ENCODE measurements at regions not wholly inside any gene's neighbourhood (a gene's known extent, or its start where the extent isn't known, plus 50 kb on each side); places are given as distances from the start of the nearest gene placed in this dataset.

GRCh38 chr16:79316004-79316458 lies 284.5 kb downstream of the MAF start:
- DNase-seq: no peak
- Histone ChIP-seq H3K9me3 (replicated peaks; ENCODE audit: insufficient read depth, low read length) (no peaks in the 10 kb centered on the region), H3K4me1 (ENCODE audit: low read length) (no peaks in the 10 kb centered on the region), H4K20me1 (ENCODE audit: insufficient read depth, low read length) (no peaks in the 10 kb centered on the region), H3K4me3 (ENCODE audit: low read length) (no peak overlapping the region), H3K9me2 (replicated peaks; ENCODE audit: insufficient read depth, low read length) (no peaks in the 10 kb centered on the region), H3K27ac (ENCODE audit: low read length) (no peak overlapping the region), H3F3A (ENCODE audit: insufficient read depth, low read length) (no peaks in the 10 kb centered on the region), H3K27me3 (replicated peaks; ENCODE audit: insufficient read depth, low read length) (no peaks in the 10 kb centered on the region), H3K4me2 (ENCODE audit: low read depth, low read length) (no peak overlapping the region), H2AFZ (ENCODE audit: low read length) (no peak overlapping the region), H3K79me2 (ENCODE audit: low read length) (no peaks in the 10 kb centered on the region), H3K9ac (ENCODE audit: low read length) (no peak overlapping the region), H3K36me3 (replicated peaks; ENCODE audit: insufficient read depth, low read length) (no peaks in the 10 kb centered on the region)
- TF ChIP-seq EZH2 (optimal IDR thresholded peaks at IDR 0.05; ENCODE audit: low read depth, low read length) (no peak), CTCF (IDR thresholded peaks at IDR 0.05; ENCODE audit: low read length) (no peak), EZH2phosphoT487 (IDR thresholded peaks at IDR 0.05; ENCODE audit: low read length) (no peak)

GRCh38 chr16:79312502-79312901 lies 288.0 kb downstream of the MAF start:
- H3K79me2 ChIP-seq (ENCODE audit: low read length): no peaks in the 10 kb centered on the region
- no peaks in the 10 kb centered on the region for H3K36me3 ChIP-seq (replicated peaks; ENCODE audit: insufficient read depth, low read length)
- no peak overlapping the region for H2AFZ ChIP-seq (ENCODE audit: low read length)
- H3K27ac ChIP-seq (ENCODE audit: low read length): no peak overlapping the region
- no peak for TF ChIP-seq CTCF (IDR thresholded peaks at IDR 0.05; ENCODE audit: low read length)
- no peak for TF ChIP-seq EZH2phosphoT487 (IDR thresholded peaks at IDR 0.05; ENCODE audit: low read length)
- TF ChIP-seq EZH2 (optimal IDR thresholded peaks at IDR 0.05; ENCODE audit: low read depth, low read length): no peak
- no peaks in the 10 kb centered on the region for H3K4me1 ChIP-seq (ENCODE audit: low read length)
- H4K20me1 ChIP-seq (ENCODE audit: insufficient read depth, low read length): no peaks in the 10 kb centered on the region
- DNase-seq: no peak
- no peak overlapping the region for H3K4me3 ChIP-seq (ENCODE audit: low read length)
- H3K27me3 ChIP-seq (replicated peaks; ENCODE audit: insufficient read depth, low read length): no peaks in the 10 kb centered on the region
- no peaks in the 10 kb centered on the region for H3K9me2 ChIP-seq (replicated peaks; ENCODE audit: insufficient read depth, low read length)
- H3K9me3 ChIP-seq (replicated peaks; ENCODE audit: insufficient read depth, low read length): no peaks in the 10 kb centered on the region
- H3K4me2 ChIP-seq (ENCODE audit: low read depth, low read length): no peak overlapping the region
- H3K9ac ChIP-seq (ENCODE audit: low read length): no peak overlapping the region
- H3F3A ChIP-seq (ENCODE audit: insufficient read depth, low read length): no peaks in the 10 kb centered on the region

GRCh38 chr16:79310710-79311109 lies 289.8 kb downstream of the MAF start:
- Histone ChIP-seq H3K79me2 (ENCODE audit: low read length) (no peaks in the 10 kb centered on the region), H3K27ac (ENCODE audit: low read length) (no peak overlapping the region), H2AFZ (ENCODE audit: low read length) (no peak overlapping the region), H3K4me2 (ENCODE audit: low read depth, low read length) (no peak overlapping the region), H3K27me3 (replicated peaks; ENCODE audit: insufficient read depth, low read length) (no peaks in the 10 kb centered on the region), H3F3A (ENCODE audit: insufficient read depth, low read length) (no peaks in the 10 kb centered on the region), H3K4me1 (ENCODE audit: low read length) (no peaks in the 10 kb centered on the region), H4K20me1 (ENCODE audit: insufficient read depth, low read length) (no peaks in the 10 kb centered on the region), H3K4me3 (ENCODE audit: low read length) (no peak overlapping the region), H3K36me3 (replicated peaks; ENCODE audit: insufficient read depth, low read length) (no peaks in the 10 kb centered on the region), H3K9ac (ENCODE audit: low read length) (no peak overlapping the region), H3K9me3 (replicated peaks; ENCODE audit: insufficient read depth, low read length) (no peaks in the 10 kb centered on the region), H3K9me2 (replicated peaks; ENCODE audit: insufficient read depth, low read length) (no peaks in the 10 kb centered on the region)
- DNase-seq: no peak
- TF ChIP-seq EZH2phosphoT487 (IDR thresholded peaks at IDR 0.05; ENCODE audit: low read length) (no peak), CTCF (IDR thresholded peaks at IDR 0.05; ENCODE audit: low read length) (no peak), EZH2 (optimal IDR thresholded peaks at IDR 0.05; ENCODE audit: low read depth, low read length) (no peak)

Data from MM.1S (cell line).